ENCODE measurements at regions not wholly inside any gene's neighbourhood (a gene's known extent, or its start where the extent isn't known, plus 50 kb on each side); places are given as distances from the start of the nearest gene placed in this dataset.

- TF ChIP-seq CTCF (IDR thresholded peaks at IDR 0.05) (peak in 3 of 4 experiments; percentile 27 to 54 (median 29)), POLR2AphosphoS5 (IDR thresholded peaks at IDR 0.05) (no peak), POLR2A (IDR thresholded peaks at IDR 0.05) (no peak)
Measured at GRCh38 chrX:23616361-23616760, 50.9 kb upstream of the PRDX4 start.
